ENCODE measurements at regions not wholly inside any gene's neighbourhood (a gene's known extent, or its start where the extent isn't known, plus 50 kb on each side); places are given as distances from the start of the nearest gene placed in this dataset.

GRCh38 chr7:13448243-13448642 is 541.2 kb downstream of the ETV1 start:
- TF ChIP-seq EZH2 (IDR thresholded peaks at IDR 0.05; ENCODE audit: borderline replicate concordance, insufficient read depth, low read depth, low read length, poor library complexity, severe bottlenecking) (no peak), CTCF (IDR thresholded peaks at IDR 0.05) (no peak)
